ENCODE measurements at regions not wholly inside any gene's neighbourhood (a gene's known extent, or its start where the extent isn't known, plus 50 kb on each side); places are given as distances from the start of the nearest gene placed in this dataset.

GRCh38 chr3:76815561-76815960 is 224.3 kb upstream of the ROBO2 start:
- in situ Hi-C loops (cut with MboI; ENCODE audit: low pct_ligation_motif_present in 1 of 4, low pct_unique_long_range_greater_than_20kb in 1 of 4, low sequenced_read_pairs in 3 of 4) (no loop called here), intact Hi-C loops (cut with DNase I; ENCODE audit: low total_unique reads) (no loop called here)
- H3K9me3 ChIP-seq = no peaks in the 10 kb centered on the region
- TF ChIP-seq POLR2A (IDR thresholded peaks at IDR 0.05) (no peak), EP300 (IDR thresholded peaks at IDR 0.05; ENCODE audit: low read depth) (no peak), POLR2AphosphoS5 (IDR thresholded peaks at IDR 0.05) (no peak), CTCF (IDR thresholded peaks at IDR 0.05) (no peak)
- 47 to 78% methylated on average over 1 of the region's 1 CpG for WGBS, 2 donors (ENCODE audit: low coverage in 1 of 2)
- H3K4me1 ChIP-seq = no peaks in the 10 kb centered on the region
- H3K27me3 ChIP-seq = no peaks in the 10 kb centered on the region
- no peak overlapping the region for H3K4me3 ChIP-seq
- H3K27ac ChIP-seq = no peak overlapping the region
- H3K36me3 ChIP-seq = no peaks in the 10 kb centered on the region
- DNase-seq = no peak

- no peak overlapping the region for H3K4me3 ChIP-seq
- DNase-seq = no peak
- in situ Hi-C loops (cut with MboI; ENCODE audit: low pct_ligation_motif_present in 1 of 4, low pct_unique_long_range_greater_than_20kb in 1 of 4, low sequenced_read_pairs in 3 of 4) = no loop called here
- no peaks in the 10 kb centered on the region for H3K36me3 ChIP-seq
- H3K9me3 ChIP-seq = no peaks in the 10 kb centered on the region
- WGBS, 2 donors (ENCODE audit: low coverage in 1 of 2) = 60 to 70% methylated on average over 1 of the region's 1 CpG
- intact Hi-C loops (cut with DNase I; ENCODE audit: low total_unique reads) = no loop called here
- no peaks in the 10 kb centered on the region for H3K27me3 ChIP-seq
- no peak for TF ChIP-seq EP300 (IDR thresholded peaks at IDR 0.05; ENCODE audit: low read depth)
- no peak for TF ChIP-seq POLR2AphosphoS5 (IDR thresholded peaks at IDR 0.05)
- no peak for TF ChIP-seq POLR2A (IDR thresholded peaks at IDR 0.05)
- TF ChIP-seq CTCF (IDR thresholded peaks at IDR 0.05) = no peak
- H3K27ac ChIP-seq = no peak overlapping the region
- H3K4me1 ChIP-seq = no peaks in the 10 kb centered on the region
Observed at GRCh38 chr3:76820481-76820880, 219.4 kb upstream of the ROBO2 start.

- DNase-seq = no peak
- Histone ChIP-seq H3K9me3 (no peaks in the 10 kb centered on the region), H3K27ac (no peak overlapping the region), H3K4me1 (peaks cover 0 to 16% (median 0%) of the 10 kb centered on the region in 4 donors), H3K27me3 (no peaks in the 10 kb centered on the region), H3K36me3 (no peaks in the 10 kb centered on the region), H3K4me3 (no peak overlapping the region)
- intact Hi-C loops (cut with DNase I; ENCODE audit: low total_unique reads) = no loop called here
- TF ChIP-seq CTCF (IDR thresholded peaks at IDR 0.05) = no peak
- TF ChIP-seq EP300 (IDR thresholded peaks at IDR 0.05; ENCODE audit: low read depth) = no peak
- no peak for TF ChIP-seq POLR2AphosphoS5 (IDR thresholded peaks at IDR 0.05)
- TF ChIP-seq POLR2A (IDR thresholded peaks at IDR 0.05) = no peak
- in situ Hi-C loops (cut with MboI; ENCODE audit: low pct_ligation_motif_present in 1 of 4, low pct_unique_long_range_greater_than_20kb in 1 of 4, low sequenced_read_pairs in 3 of 4) = no loop called here
- 17 to 69% methylated on average over 2 to 6 of the region's 6 CpGs for WGBS, 2 donors (ENCODE audit: low coverage in 1 of 2)
Observed at GRCh38 chr3:76824658-76825240, 215.2 kb upstream of the ROBO2 start.

GRCh38 chr3:76826861-76827260 is 213.0 kb upstream of the ROBO2 start:
- no peak overlapping the region for H3K27ac ChIP-seq
- intact Hi-C loops (cut with DNase I; ENCODE audit: low total_unique reads) = no loop called here
- H3K4me3 ChIP-seq = no peak overlapping the region
- no peaks in the 10 kb centered on the region for H3K27me3 ChIP-seq
- 27% methylated on average over 5 of the region's 5 CpGs for WGBS, 2 donors (ENCODE audit: low coverage in 1 of 2)
- no peaks in the 10 kb centered on the region for H3K36me3 ChIP-seq
- in situ Hi-C loops (cut with MboI; ENCODE audit: low pct_ligation_motif_present in 1 of 4, low pct_unique_long_range_greater_than_20kb in 1 of 4, low sequenced_read_pairs in 3 of 4) = no loop called here
- peaks cover 0 to 16% (median 0%) of the 10 kb centered on the region in 4 donors for H3K4me1 ChIP-seq
- TF ChIP-seq POLR2A (IDR thresholded peaks at IDR 0.05) (no peak), EP300 (IDR thresholded peaks at IDR 0.05; ENCODE audit: low read depth) (no peak), POLR2AphosphoS5 (IDR thresholded peaks at IDR 0.05) (no peak), CTCF (IDR thresholded peaks at IDR 0.05) (no peak)
- H3K9me3 ChIP-seq = no peaks in the 10 kb centered on the region
- no peak for DNase-seq

Measured in transverse colon (tissue), 4 donors.